ENCODE measurements at regions not wholly inside any gene's neighbourhood (a gene's known extent, or its start where the extent isn't known, plus 50 kb on each side); places are given as distances from the start of the nearest gene placed in this dataset.

DNA sequence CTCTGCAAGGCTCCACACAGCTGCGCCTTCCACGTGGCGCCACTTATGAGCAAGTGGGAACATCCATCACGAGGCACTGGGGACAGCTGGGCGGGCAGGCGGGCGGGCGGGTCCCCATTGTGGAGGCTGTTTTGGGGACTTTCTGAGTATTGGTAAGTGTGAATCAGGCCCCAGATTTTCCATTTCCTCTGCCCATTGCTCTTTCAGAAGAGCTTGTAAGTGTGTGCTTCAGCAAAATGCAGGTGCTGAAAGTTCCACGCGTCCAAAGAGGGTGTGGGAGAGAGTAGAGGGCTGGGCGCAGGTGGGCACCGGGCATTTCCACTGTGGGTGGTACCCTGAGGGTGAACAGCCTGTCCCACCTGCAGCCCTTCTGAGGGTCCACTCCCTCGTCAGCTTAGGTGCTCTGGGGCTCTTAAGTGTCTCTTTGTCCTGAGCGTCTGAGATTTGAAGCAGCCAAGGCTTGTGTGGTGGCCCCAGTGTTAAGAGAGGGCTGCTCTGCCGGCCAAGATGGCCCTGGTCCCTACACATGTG is 177.1 kb downstream of the RPLP1 start:
- H3K4me3 Mint-ChIP-seq = no peak overlapping the region
- H3K4me1 Mint-ChIP-seq (ENCODE audit: unreplicated experiment) = peaks cover 3% of the 10 kb centered on the region
- H3K9me3 Mint-ChIP-seq = no peaks in the 10 kb centered on the region
- no peak overlapping the region for H3K27ac Mint-ChIP-seq
- DNase-seq (ENCODE audit: extremely low spot score, unreplicated experiment) = no peak
- TF ChIP-seq, protein P1, sequence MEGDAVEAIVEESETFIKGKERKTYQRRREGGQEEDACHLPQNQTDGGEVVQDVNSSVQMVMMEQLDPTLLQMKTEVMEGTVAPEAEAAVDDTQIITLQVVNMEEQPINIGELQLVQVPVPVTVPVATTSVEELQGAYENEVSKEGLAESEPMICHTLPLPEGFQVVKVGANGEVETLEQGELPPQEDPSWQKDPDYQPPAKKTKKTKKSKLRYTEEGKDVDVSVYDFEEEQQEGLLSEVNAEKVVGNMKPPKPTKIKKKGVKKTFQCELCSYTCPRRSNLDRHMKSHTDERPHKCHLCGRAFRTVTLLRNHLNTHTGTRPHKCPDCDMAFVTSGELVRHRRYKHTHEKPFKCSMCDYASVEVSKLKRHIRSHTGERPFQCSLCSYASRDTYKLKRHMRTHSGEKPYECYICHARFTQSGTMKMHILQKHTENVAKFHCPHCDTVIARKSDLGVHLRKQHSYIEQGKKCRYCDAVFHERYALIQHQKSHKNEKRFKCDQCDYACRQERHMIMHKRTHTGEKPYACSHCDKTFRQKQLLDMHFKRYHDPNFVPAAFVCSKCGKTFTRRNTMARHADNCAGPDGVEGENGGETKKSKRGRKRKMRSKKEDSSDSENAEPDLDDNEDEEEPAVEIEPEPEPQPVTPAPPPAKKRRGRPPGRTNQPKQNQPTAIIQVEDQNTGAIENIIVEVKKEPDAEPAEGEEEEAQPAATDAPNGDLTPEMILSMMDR (conservative IDR thresholded peaks at IDR 0.05) = no peak
- H3K36me3 Mint-ChIP-seq = no peaks in the 10 kb centered on the region
- peaks cover 64% of the 10 kb centered on the region for H3K27me3 Mint-ChIP-seq

DNA sequence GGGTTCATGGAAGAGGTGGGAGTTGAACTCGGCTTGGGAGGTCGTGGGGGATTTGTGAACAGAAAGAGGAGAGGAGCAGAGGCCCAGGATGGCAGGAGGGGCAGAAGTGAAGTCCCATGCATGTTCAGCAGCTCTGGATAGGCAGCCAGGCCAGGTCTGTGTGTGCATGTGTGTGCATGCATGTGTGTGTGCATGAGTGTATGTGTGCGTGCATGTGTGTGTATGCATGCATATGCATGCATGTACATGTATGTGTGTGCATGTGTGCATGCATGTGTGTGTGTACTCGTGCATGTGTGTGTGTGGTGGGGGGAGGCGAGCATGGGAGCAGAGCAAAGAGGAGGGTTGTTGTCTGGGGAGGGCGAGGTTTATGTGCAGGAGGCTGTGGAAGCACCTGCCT is 178.4 kb downstream of the RPLP1 start:
- Mint-ChIP-seq H3K9me3 (no peaks in the 10 kb centered on the region), H3K4me1 (ENCODE audit: unreplicated experiment) (peaks cover 3% of the 10 kb centered on the region), H3K27me3 (peaks cover 71% of the 10 kb centered on the region), H3K4me3 (no peak overlapping the region), H3K27ac (no peak overlapping the region), H3K36me3 (no peaks in the 10 kb centered on the region)
- DNase-seq (ENCODE audit: extremely low spot score, unreplicated experiment) = no peak
- TF ChIP-seq, protein P1 (conservative IDR thresholded peaks at IDR 0.05) = no peak

DNA sequence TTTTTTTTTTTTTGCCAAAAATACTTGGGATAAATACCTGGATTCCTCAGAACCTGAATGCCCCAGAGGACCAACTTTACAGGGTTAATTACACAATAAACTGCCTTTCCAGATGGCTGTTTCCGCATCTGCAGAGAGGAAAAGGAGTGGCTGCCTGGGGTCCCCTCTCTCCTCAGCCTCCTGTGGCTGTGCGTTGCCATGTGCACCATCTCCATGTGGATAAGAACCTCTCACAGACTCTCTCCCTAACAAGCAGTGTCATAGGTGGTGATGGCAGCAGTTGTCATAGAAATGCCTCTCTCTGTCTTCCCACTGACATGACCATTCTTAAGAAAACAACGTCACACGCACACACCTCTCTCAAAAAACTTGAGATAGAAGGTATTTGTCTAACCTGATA is 179.4 kb downstream of the RPLP1 start:
- TF ChIP-seq, protein P1 (conservative IDR thresholded peaks at IDR 0.05) = no peak
- H3K27ac Mint-ChIP-seq = no peak overlapping the region
- H3K36me3 Mint-ChIP-seq = no peaks in the 10 kb centered on the region
- H3K27me3 Mint-ChIP-seq = peaks cover 70% of the 10 kb centered on the region
- no peaks in the 10 kb centered on the region for H3K4me1 Mint-ChIP-seq (ENCODE audit: unreplicated experiment)
- no peaks in the 10 kb centered on the region for H3K9me3 Mint-ChIP-seq
- DNase-seq (ENCODE audit: extremely low spot score, unreplicated experiment) = no peak
- H3K4me3 Mint-ChIP-seq = no peak overlapping the region

DNA sequence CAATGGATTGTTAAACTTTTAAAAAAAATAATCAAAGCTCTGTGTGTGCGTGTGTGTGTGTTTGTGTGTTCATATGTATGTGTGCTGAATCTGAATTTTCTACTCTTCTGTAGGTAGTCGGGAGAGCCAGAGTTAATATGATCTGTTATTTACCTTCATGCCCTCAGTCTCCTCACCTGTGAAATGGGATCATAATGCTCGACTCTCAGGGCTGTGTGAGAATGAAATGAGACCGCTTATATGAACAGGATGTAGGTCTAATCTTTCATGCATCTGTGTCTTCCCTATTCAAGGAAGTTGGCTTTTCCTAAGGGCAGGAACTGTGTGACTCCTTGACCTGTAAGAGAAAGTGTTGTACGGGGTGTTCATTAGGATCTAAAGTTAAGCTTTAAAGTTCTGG is 182.2 kb downstream of the RPLP1 start:
- no peaks in the 10 kb centered on the region for H3K36me3 Mint-ChIP-seq
- DNase-seq (ENCODE audit: extremely low spot score, unreplicated experiment) = no peak
- no peak overlapping the region for H3K27ac Mint-ChIP-seq
- TF ChIP-seq, protein P1 (conservative IDR thresholded peaks at IDR 0.05) = no peak
- H3K4me3 Mint-ChIP-seq = no peak overlapping the region
- peaks cover 73% of the 10 kb centered on the region for H3K27me3 Mint-ChIP-seq
- H3K9me3 Mint-ChIP-seq = no peaks in the 10 kb centered on the region
- no peaks in the 10 kb centered on the region for H3K4me1 Mint-ChIP-seq (ENCODE audit: unreplicated experiment)

DNA sequence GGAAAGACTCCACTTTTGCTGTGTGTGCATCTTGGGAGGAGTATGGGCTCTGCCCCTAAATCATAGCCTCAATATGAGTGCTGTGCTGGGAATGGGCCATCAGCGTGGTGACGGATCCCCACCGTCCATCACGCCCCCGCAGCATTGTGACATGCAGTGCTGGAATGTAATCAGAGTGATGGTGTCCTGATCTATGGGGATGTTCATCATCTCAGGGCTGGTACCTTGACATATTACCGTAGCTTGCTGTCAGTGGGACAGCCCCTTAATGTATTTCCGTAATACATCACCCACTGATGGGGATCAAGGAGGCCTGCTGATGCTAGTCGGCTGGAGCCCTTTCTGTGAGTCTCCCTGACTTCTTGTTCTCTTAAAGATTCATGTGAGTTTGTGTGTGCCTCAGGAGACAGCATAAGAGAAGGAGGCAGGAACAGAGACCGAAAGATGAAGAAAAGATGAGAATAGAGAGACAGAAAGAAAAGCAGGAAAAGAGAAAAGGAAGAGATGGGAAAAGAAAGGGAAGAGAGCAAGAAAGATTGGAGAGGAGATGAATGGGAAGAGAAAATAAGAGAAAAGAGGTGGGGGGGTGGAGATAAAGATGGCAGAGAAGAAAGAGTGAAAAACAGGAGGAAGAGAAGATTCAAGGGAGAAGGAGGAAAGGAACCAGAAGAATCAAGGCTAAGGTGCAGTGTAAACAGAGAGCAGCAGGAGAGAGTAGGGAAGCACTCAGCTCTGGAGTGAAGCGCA is 183.7 kb downstream of the RPLP1 start:
- no peak overlapping the region for H3K27ac Mint-ChIP-seq
- no peaks in the 10 kb centered on the region for H3K4me1 Mint-ChIP-seq (ENCODE audit: unreplicated experiment)
- TF ChIP-seq, protein P1 (conservative IDR thresholded peaks at IDR 0.05) = no peak
- no peaks in the 10 kb centered on the region for H3K36me3 Mint-ChIP-seq
- no peak overlapping the region for H3K4me3 Mint-ChIP-seq
- no peak for DNase-seq (ENCODE audit: extremely low spot score, unreplicated experiment)
- peaks cover 69% of the 10 kb centered on the region for H3K27me3 Mint-ChIP-seq
- H3K9me3 Mint-ChIP-seq = peaks cover 4% of the 10 kb centered on the region

All from type B pancreatic cell (in vitro differentiated cells).